ENCODE measurements at regions not wholly inside any gene's neighbourhood (a gene's known extent, or its start where the extent isn't known, plus 50 kb on each side); places are given as distances from the start of the nearest gene placed in this dataset.

GRCh38 chr5:119302916-119303897 is 52.6 kb upstream of the TNFAIP8 start:
- H3K27ac Mint-ChIP-seq: peak overlapping the region; percentile 83
- no peak for ATAC-seq (ENCODE audit: low read depth)
- H3K9me3 Mint-ChIP-seq (ENCODE audit: insufficient read depth): no peaks in the 10 kb centered on the region
- Histone ChIP-seq H3K79me2 (ENCODE audit: control insufficient read depth, insufficient read depth, low read length) (peaks cover 88% of the 10 kb centered on the region), H3K9ac (ENCODE audit: low read length) (no peak overlapping the region), H2AFZ (ENCODE audit: insufficient read depth, low read depth, low read length, poor library complexity, severe bottlenecking) (no peak overlapping the region), H4K20me1 (ENCODE audit: control insufficient read depth, insufficient read depth, low read length, poor library complexity, severe bottlenecking) (no peaks in the 10 kb centered on the region), H3K4me2 (replicated peaks; ENCODE audit: low read depth, low read length, poor library complexity, severe bottlenecking) (peak overlapping the region; percentile 24), H3K4me3 (ENCODE audit: control extremely low read depth in 1 of 5, extremely low read depth in 1 of 5, insufficient read depth in 1 of 5, low read depth in 2 of 5, low read length in 4 of 5) (no peak overlapping the region), H3K36me3 (replicated peaks in 1 of 2; ENCODE audit: control extremely low read depth in 1 of 2, control insufficient read depth in 1 of 2, extremely low read depth in 1 of 2, insufficient read depth in 2 of 2, low read length in 1 of 2) (peaks cover 0 to 2% of the 10 kb centered on the region in 2 experiments), H3K27ac (ENCODE audit: low read length in 2 of 2) (peak overlapping the region; percentile 26 to 88), H3K9me3 (ENCODE audit: control extremely low read depth in 1 of 3, control insufficient read depth in 2 of 3, insufficient read depth in 1 of 3, low read length in 2 of 3) (peaks cover 0 to 8% (median 0%) of the 10 kb centered on the region in 3 donors), H3K27me3 (replicated peaks in 1 of 4; ENCODE audit: control extremely low read depth in 1 of 4, control insufficient read depth in 3 of 4, insufficient read depth in 4 of 4, low read length in 3 of 4) (no peaks in the 10 kb centered on the region), H3K4me1 (ENCODE audit: control insufficient read depth in 2 of 2, insufficient read depth in 2 of 2, low read length in 2 of 2) (peaks cover 75 to 87% of the 10 kb centered on the region in 2 donors)
- no peak for TF ChIP-seq EZH2 (IDR thresholded peaks at IDR 0.05; ENCODE audit: borderline replicate concordance, insufficient read depth, low read depth, low read length, poor library complexity, severe bottlenecking)
- TF ChIP-seq, protein P1, sequence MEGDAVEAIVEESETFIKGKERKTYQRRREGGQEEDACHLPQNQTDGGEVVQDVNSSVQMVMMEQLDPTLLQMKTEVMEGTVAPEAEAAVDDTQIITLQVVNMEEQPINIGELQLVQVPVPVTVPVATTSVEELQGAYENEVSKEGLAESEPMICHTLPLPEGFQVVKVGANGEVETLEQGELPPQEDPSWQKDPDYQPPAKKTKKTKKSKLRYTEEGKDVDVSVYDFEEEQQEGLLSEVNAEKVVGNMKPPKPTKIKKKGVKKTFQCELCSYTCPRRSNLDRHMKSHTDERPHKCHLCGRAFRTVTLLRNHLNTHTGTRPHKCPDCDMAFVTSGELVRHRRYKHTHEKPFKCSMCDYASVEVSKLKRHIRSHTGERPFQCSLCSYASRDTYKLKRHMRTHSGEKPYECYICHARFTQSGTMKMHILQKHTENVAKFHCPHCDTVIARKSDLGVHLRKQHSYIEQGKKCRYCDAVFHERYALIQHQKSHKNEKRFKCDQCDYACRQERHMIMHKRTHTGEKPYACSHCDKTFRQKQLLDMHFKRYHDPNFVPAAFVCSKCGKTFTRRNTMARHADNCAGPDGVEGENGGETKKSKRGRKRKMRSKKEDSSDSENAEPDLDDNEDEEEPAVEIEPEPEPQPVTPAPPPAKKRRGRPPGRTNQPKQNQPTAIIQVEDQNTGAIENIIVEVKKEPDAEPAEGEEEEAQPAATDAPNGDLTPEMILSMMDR (IDR thresholded peaks at IDR 0.05): no peak
- intact Hi-C loops (cut with micrococcal nuclease): no loop called here
- H3K27me3 Mint-ChIP-seq: no peaks in the 10 kb centered on the region
- CTCF ChIA-PET: interaction anchor here (1.1 to 2.4 kb wide), 5 partner anchors 12 to 315 kb away, joined by 4 to 17 read pairs (median 7); partner anchors contain the start of gene DTWD2
- H3K4me1 Mint-ChIP-seq: peaks cover 88% of the 10 kb centered on the region
- WGBS (ENCODE audit: insufficient coverage): 100% methylated on average over 1 of the region's 5 CpGs
- POLR2A ChIA-PET: interaction anchor here (0.6 to 1.8 kb wide), 4 partner anchors 13 to 286 kb away, joined by 3 to 5 read pairs (median 3); no protein-coding TSS in a partner anchor
- H3K4me3 Mint-ChIP-seq: peak overlapping the region; percentile 15
- DNase-seq: no peak
